B cell (primary cell): ENCODE measurements at regions not wholly inside any gene's neighbourhood (a gene's known extent, or its start where the extent isn't known, plus 50 kb on each side); places are given as distances from the start of the nearest gene placed in this dataset.

Experiments used
- EZH2 ChIP-seq: IDR thresholded peaks from 2 replicates; pipeline ENCODE4 v1.6.1; 2012; ENCODE audit warnings: borderline replicate concordance, low read depth, mild to moderate bottlenecking, moderate library complexity, low read length; ENCODE audit not compliant: insufficient read depth, poor library complexity, severe bottlenecking
- TF ChIP-seq, protein P1 (sequence below): fragments of 200-600 bp; IDR thresholded peaks from one replicate; pipeline ENCODE4 v1.8.0; 2022; ENCODE audit warnings: antibody characterized with exemption, mild to moderate bottlenecking

DNA sequence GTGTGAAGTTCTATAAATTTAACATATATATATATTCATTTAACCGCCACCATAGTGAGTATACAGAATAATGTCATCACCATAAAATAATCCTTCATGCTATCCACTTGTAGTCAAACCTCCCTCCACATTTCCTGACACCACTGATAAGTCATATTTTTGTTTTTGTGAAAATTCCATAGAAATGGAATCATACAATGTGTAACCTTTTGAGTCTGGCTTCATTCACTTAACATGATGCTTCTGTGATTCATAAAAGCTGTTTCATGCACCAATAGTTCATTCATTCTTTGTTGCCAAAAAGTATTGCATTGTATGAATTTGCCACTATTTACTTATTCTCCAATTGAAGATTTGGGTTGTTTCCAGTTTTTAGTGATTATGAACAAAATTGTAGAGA is 497.5 kb upstream of the PCDH20 start:
- TF ChIP-seq, protein P1, sequence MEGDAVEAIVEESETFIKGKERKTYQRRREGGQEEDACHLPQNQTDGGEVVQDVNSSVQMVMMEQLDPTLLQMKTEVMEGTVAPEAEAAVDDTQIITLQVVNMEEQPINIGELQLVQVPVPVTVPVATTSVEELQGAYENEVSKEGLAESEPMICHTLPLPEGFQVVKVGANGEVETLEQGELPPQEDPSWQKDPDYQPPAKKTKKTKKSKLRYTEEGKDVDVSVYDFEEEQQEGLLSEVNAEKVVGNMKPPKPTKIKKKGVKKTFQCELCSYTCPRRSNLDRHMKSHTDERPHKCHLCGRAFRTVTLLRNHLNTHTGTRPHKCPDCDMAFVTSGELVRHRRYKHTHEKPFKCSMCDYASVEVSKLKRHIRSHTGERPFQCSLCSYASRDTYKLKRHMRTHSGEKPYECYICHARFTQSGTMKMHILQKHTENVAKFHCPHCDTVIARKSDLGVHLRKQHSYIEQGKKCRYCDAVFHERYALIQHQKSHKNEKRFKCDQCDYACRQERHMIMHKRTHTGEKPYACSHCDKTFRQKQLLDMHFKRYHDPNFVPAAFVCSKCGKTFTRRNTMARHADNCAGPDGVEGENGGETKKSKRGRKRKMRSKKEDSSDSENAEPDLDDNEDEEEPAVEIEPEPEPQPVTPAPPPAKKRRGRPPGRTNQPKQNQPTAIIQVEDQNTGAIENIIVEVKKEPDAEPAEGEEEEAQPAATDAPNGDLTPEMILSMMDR: no peak
- no peak for TF ChIP-seq EZH2
